KMS-11 (cell line): ENCODE measurements at regions not wholly inside any gene's neighbourhood (a gene's known extent, or its start where the extent isn't known, plus 50 kb on each side); places are given as distances from the start of the nearest gene placed in this dataset.

Experiments used
- H2AFZ ChIP-seq: fragments of 200-600 bp; sonication (generic); 2 replicates; pipeline ENCODE4 v1.6.1; 2016; ENCODE audit warnings: antibody characterized with exemption, mixed run types, low read depth
- H3K27ac ChIP-seq: fragments of 200-600 bp; sonication (generic); 2 replicates; pipeline ENCODE4 v1.6.1; 2016; ENCODE audit warnings: mild to moderate bottlenecking, mixed run types
- H3K27me3 ChIP-seq: fragments of 200-600 bp; sonication (generic); 2 replicates; pipeline ENCODE4 v1.6.1; 2017; ENCODE audit warnings: mild to moderate bottlenecking, low read depth, mixed run types, moderate library complexity; ENCODE audit not compliant: insufficient read depth
- H3K36me3 ChIP-seq: fragments of 200-600 bp; sonication (generic); 2 replicates; pipeline ENCODE4 v1.6.1; 2017; ENCODE audit warnings: mild to moderate bottlenecking, mixed run types; ENCODE audit not compliant: insufficient read depth
- H3K4me1 ChIP-seq: fragments of 200-600 bp; sonication (generic); 2 replicates; pipeline ENCODE4 v1.6.1; 2016; ENCODE audit warnings: mild to moderate bottlenecking, low read depth, mixed run types; ENCODE audit not compliant: poor library complexity, severe bottlenecking
- H3K4me2 ChIP-seq: fragments of 200-600 bp; sonication (generic); 2 replicates; pipeline ENCODE4 v1.7.0; 2016; ENCODE audit warnings: mild to moderate bottlenecking, mixed run types
- H3K4me3 ChIP-seq: fragments of 200-600 bp; sonication (generic); IDR thresholded peaks from 2 replicates; pipeline ENCODE4 v1.6.1; 2017; ENCODE audit warnings: low read depth, low read length, mixed read lengths; ENCODE audit not compliant: insufficient read depth
- H3K79me2 ChIP-seq: fragments of 200-600 bp; sonication (generic); 2 replicates; pipeline ENCODE4 v1.6.1; 2016; ENCODE audit warnings: low read depth, mixed run types; ENCODE audit not compliant: insufficient read depth
- H3K9ac ChIP-seq: fragments of 200-600 bp; sonication (generic); 2 replicates; pipeline ENCODE4 v1.6.1; 2016; ENCODE audit warnings: mild to moderate bottlenecking, mixed run types
- H4K20me1 ChIP-seq: fragments of 200-600 bp; sonication (generic); 2 replicates; pipeline ENCODE4 v1.6.1; 2016; ENCODE audit warnings: mild to moderate bottlenecking, mixed run types; ENCODE audit not compliant: insufficient read depth
- TF ChIP-seq, protein P1 (sequence below): fragments of 200-600 bp; sonication (generic); conservative IDR thresholded peaks from 2 replicates; pipeline ENCODE4 v1.6.1; 2017; ENCODE audit warnings: low read depth, mild to moderate bottlenecking, antibody characterized with exemption, low read length, moderate library complexity, mixed read lengths

- H3K4me2 ChIP-seq: no peak overlapping the region
- no peaks in the 10 kb centered on the region for H3K27me3 ChIP-seq
- no peak overlapping the region for H2AFZ ChIP-seq
- no peaks in the 10 kb centered on the region for H4K20me1 ChIP-seq
- no peaks in the 10 kb centered on the region for H3K79me2 ChIP-seq
- no peak overlapping the region for H3K27ac ChIP-seq
- no peaks in the 10 kb centered on the region for H3K36me3 ChIP-seq
- no peaks in the 10 kb centered on the region for H3K4me1 ChIP-seq
- H3K9ac ChIP-seq: no peak overlapping the region
- TF ChIP-seq, protein P1, sequence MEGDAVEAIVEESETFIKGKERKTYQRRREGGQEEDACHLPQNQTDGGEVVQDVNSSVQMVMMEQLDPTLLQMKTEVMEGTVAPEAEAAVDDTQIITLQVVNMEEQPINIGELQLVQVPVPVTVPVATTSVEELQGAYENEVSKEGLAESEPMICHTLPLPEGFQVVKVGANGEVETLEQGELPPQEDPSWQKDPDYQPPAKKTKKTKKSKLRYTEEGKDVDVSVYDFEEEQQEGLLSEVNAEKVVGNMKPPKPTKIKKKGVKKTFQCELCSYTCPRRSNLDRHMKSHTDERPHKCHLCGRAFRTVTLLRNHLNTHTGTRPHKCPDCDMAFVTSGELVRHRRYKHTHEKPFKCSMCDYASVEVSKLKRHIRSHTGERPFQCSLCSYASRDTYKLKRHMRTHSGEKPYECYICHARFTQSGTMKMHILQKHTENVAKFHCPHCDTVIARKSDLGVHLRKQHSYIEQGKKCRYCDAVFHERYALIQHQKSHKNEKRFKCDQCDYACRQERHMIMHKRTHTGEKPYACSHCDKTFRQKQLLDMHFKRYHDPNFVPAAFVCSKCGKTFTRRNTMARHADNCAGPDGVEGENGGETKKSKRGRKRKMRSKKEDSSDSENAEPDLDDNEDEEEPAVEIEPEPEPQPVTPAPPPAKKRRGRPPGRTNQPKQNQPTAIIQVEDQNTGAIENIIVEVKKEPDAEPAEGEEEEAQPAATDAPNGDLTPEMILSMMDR: no peak
- no peak overlapping the region for H3K4me3 ChIP-seq
Observed at GRCh38 chr6:15870333-15871043, 207.7 kb upstream of the DTNBP1 start.

DNA sequence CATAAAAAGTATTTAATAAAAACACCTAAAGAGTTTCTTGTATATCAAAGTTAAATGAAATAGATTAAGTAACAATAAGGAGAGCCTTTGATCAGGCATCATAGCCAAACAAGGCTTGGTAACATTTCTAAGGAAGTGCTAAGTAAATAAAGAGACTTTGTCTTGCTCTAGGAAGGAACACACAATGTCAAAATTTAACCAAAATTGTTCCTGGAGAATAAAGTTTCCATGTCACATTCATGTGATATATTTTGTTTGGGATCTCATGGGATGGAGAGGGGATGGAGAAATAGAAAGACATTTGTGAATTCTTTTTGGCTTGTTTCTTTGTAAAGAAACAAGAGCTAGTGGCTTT is 201.9 kb upstream of the DTNBP1 start:
- no peak overlapping the region for H3K27ac ChIP-seq
- H2AFZ ChIP-seq: no peak overlapping the region
- H3K36me3 ChIP-seq: no peaks in the 10 kb centered on the region
- TF ChIP-seq, protein P1: no peak
- H3K27me3 ChIP-seq: no peaks in the 10 kb centered on the region
- no peaks in the 10 kb centered on the region for H4K20me1 ChIP-seq
- H3K4me2 ChIP-seq: no peak overlapping the region
- H3K4me3 ChIP-seq: no peak overlapping the region
- H3K4me1 ChIP-seq: no peaks in the 10 kb centered on the region
- no peak overlapping the region for H3K9ac ChIP-seq
- H3K79me2 ChIP-seq: no peaks in the 10 kb centered on the region

- TF ChIP-seq, protein P1: no peak
- Histone ChIP-seq H2AFZ (no peak overlapping the region), H3K4me2 (no peak overlapping the region), H3K79me2 (no peaks in the 10 kb centered on the region), H3K9ac (no peak overlapping the region), H3K4me1 (no peaks in the 10 kb centered on the region), H3K4me3 (no peak overlapping the region), H3K27me3 (no peaks in the 10 kb centered on the region), H3K36me3 (no peaks in the 10 kb centered on the region), H4K20me1 (no peaks in the 10 kb centered on the region), H3K27ac (no peak overlapping the region)
Observed at GRCh38 chr6:15864038-15864707, 201.3 kb upstream of the DTNBP1 start.

GRCh38 chr6:15862810-15863209 is 200.0 kb upstream of the DTNBP1 start:
- no peaks in the 10 kb centered on the region for H3K36me3 ChIP-seq
- H3K4me2 ChIP-seq: no peak overlapping the region
- no peaks in the 10 kb centered on the region for H3K79me2 ChIP-seq
- H3K9ac ChIP-seq: no peak overlapping the region
- H3K27me3 ChIP-seq: no peaks in the 10 kb centered on the region
- TF ChIP-seq, protein P1: no peak
- H3K4me3 ChIP-seq: no peak overlapping the region
- H2AFZ ChIP-seq: no peak overlapping the region
- H3K27ac ChIP-seq: no peak overlapping the region
- H4K20me1 ChIP-seq: no peaks in the 10 kb centered on the region
- H3K4me1 ChIP-seq: no peaks in the 10 kb centered on the region
